ENCODE measurements at regions not wholly inside any gene's neighbourhood (a gene's known extent, or its start where the extent isn't known, plus 50 kb on each side); places are given as distances from the start of the nearest gene placed in this dataset.

DNA sequence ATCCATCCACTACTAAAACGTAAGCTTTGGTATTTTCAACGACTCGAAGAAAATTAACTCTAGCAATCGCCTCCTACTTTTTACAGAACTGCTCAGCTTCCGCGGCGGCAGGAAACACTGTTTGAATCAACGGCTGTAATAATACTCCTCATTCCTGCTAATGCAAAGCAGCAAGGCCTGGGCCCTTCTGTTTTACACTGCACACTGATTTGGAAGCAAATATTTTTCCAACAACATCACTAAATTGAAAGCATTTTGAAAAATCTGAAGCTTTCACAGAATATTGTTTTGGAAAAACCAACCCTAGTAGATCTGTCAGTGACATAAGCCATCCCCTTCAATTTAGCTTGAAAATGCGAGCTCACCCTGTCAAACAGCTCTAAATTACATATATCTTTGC, 261.2 kb downstream of the TXNL1 start:
- intact Hi-C loops (cut with DNase I) = no loop called here
- TF ChIP-seq POLR2A (IDR thresholded peaks at IDR 0.05) (no peak), EP300 (IDR thresholded peaks at IDR 0.05) (no peak)
- TF ChIP-seq, protein P1, sequence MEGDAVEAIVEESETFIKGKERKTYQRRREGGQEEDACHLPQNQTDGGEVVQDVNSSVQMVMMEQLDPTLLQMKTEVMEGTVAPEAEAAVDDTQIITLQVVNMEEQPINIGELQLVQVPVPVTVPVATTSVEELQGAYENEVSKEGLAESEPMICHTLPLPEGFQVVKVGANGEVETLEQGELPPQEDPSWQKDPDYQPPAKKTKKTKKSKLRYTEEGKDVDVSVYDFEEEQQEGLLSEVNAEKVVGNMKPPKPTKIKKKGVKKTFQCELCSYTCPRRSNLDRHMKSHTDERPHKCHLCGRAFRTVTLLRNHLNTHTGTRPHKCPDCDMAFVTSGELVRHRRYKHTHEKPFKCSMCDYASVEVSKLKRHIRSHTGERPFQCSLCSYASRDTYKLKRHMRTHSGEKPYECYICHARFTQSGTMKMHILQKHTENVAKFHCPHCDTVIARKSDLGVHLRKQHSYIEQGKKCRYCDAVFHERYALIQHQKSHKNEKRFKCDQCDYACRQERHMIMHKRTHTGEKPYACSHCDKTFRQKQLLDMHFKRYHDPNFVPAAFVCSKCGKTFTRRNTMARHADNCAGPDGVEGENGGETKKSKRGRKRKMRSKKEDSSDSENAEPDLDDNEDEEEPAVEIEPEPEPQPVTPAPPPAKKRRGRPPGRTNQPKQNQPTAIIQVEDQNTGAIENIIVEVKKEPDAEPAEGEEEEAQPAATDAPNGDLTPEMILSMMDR (IDR thresholded peaks at IDR 0.05) = no peak
- Histone ChIP-seq H3K4me3 (no peak overlapping the region), H3K27me3 (no peaks in the 10 kb centered on the region), H3K9me3 (no peaks in the 10 kb centered on the region), H3K4me1 (ENCODE audit: insufficient read depth) (peaks cover 2% of the 10 kb centered on the region), H3K36me3 (no peaks in the 10 kb centered on the region), H3K27ac (peak overlapping the region in 1 of 2 donors; percentile 66)
- peak in 3 of 5 donors; percentile 29 to 41 (median 38) for DNase-seq
- WGBS, 3 donors = 11 to 28% (median 20%) methylated on average over 9 of the region's 9 CpGs

DNA sequence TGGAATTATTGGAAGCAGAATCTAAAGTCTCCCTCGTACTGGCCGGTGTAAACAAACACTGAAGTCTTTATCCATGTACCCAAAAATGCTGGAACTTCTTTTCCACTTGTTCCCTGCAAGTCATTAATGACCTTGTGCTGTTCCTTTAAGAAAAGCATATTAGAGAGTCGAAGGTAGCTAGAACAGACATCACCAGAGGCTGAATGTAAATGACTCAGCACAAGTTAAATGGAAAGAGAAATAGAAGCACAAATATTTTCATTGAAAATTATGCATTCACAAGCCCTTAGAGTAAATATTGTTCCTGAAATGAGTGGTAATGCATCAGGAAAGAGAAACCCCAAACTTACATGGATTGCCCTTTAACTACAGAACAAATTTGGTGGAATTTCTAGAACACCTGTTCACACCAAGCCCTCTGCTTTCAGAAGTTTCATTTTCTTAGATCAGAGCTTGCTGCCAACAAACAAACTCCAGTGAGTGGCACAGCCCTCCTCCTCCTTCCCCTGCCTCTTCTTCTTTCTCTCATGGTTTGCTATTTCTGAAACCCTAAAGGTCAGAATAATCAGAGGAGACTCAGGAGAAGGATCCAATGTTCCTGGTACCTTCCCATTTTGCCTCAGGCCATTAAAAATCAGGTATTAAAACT, 264.3 kb downstream of the TXNL1 start:
- 33 to 45% (median 39%) methylated on average over 3 of the region's 3 CpGs for WGBS, 3 donors
- peaks cover 2% of the 10 kb centered on the region for H3K4me1 ChIP-seq (ENCODE audit: insufficient read depth)
- H3K36me3 ChIP-seq = no peaks in the 10 kb centered on the region
- H3K4me3 ChIP-seq = no peak overlapping the region
- no peak for DNase-seq
- H3K9me3 ChIP-seq = no peaks in the 10 kb centered on the region
- intact Hi-C loops (cut with DNase I) = no loop called here
- H3K27me3 ChIP-seq = no peaks in the 10 kb centered on the region
- H3K27ac ChIP-seq = no peak overlapping the region
- TF ChIP-seq, protein P1 (IDR thresholded peaks at IDR 0.05) = no peak
- no peak for TF ChIP-seq POLR2A (IDR thresholded peaks at IDR 0.05)
- no peak for TF ChIP-seq EP300 (IDR thresholded peaks at IDR 0.05)

DNA sequence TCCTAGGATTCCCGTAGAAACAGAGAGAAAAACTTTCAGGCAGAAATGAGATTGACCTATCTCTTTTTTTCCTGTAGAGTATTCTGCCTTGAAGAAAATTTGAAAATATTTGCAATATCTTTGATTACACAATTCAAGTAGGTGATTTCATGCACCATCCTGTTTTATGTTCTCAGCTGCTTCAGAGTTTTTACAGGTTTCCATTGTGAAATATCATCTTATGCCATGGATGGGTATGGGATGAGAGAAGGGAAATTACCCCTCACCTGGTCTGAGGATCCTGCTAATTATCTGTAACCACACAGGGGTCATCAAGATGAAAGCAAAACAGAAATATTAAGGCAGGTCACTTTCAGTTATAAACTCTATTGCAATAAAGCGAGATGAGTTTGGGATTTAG, 264.8 kb downstream of the TXNL1 start:
- 68 to 92% (median 91%) methylated on average over 2 of the region's 2 CpGs for WGBS, 3 donors
- no peak for DNase-seq
- intact Hi-C loops (cut with DNase I) = no loop called here
- H3K4me1 ChIP-seq (ENCODE audit: insufficient read depth) = peaks cover 2% of the 10 kb centered on the region
- no peak overlapping the region for H3K4me3 ChIP-seq
- H3K9me3 ChIP-seq = no peaks in the 10 kb centered on the region
- no peaks in the 10 kb centered on the region for H3K27me3 ChIP-seq
- no peaks in the 10 kb centered on the region for H3K36me3 ChIP-seq
- H3K27ac ChIP-seq = no peak overlapping the region
- TF ChIP-seq POLR2A (IDR thresholded peaks at IDR 0.05) (no peak), EP300 (IDR thresholded peaks at IDR 0.05) (no peak)
- TF ChIP-seq, protein P1 (IDR thresholded peaks at IDR 0.05) = no peak

DNA sequence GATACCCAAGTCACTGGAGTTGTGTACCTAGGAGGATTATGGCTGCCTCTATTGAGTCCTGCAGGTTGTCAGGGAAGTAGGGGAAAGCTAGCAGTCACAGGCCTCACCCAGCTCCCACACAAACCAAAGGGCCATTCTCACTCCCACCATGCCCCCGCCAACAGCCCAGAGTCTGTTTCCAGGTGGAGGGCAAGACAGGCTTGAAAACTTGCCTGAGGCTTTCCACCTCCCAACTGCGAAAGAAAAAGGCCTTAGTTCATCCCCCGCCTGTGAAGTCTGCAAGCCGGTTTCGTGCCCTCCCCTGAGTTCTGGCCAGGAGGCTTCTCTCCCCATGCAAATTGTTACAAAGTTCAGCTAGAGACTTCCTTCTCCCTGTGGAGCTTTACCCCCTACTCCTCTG, 270.3 kb downstream of the TXNL1 start:
- Histone ChIP-seq H3K4me1 (ENCODE audit: insufficient read depth) (no peaks in the 10 kb centered on the region), H3K27me3 (no peaks in the 10 kb centered on the region), H3K4me3 (no peak overlapping the region), H3K27ac (no peak overlapping the region), H3K9me3 (no peaks in the 10 kb centered on the region), H3K36me3 (no peaks in the 10 kb centered on the region)
- 92 to 98% (median 93%) methylated on average over 5 of the region's 5 CpGs for WGBS, 3 donors
- no peak for TF ChIP-seq EP300 (IDR thresholded peaks at IDR 0.05)
- no peak for TF ChIP-seq POLR2A (IDR thresholded peaks at IDR 0.05)
- TF ChIP-seq, protein P1 (IDR thresholded peaks at IDR 0.05) = no peak
- DNase-seq = no peak
- intact Hi-C loops (cut with DNase I) = no loop called here

All from ovary (tissue), 7 donors.